A549 (cell line): ENCODE measurements at regions not wholly inside any gene's neighbourhood (a gene's known extent, or its start where the extent isn't known, plus 50 kb on each side); places are given as distances from the start of the nearest gene placed in this dataset.

Source experiments
- ATAC-seq, 2 experiments: fragments of 200-7000 bp in 1 of 2; fragments of >200 bp in 1 of 2; cut with Nextera tagmentation in 1 of 2; cut with Tn5 transposase in 1 of 2; 3 replicates each; pipeline versions ENCODE4 v1.8.0 to v1.9.1; 2018 to 2020; ENCODE audit warnings: mild to moderate bottlenecking in 1 of 2, moderate library complexity in 1 of 2
- CTCF ChIA-PET: fragments of 300-600 bp; sonication (Branson Sonifier 250); formaldehyde crosslinking; extraction: SDS; loops from one replicate; lab custom pipeline; 2021; ENCODE audit warnings: antibody characterized with exemption, inconsistent platforms; lab: Yijun Ruan, JAX
- POLR2A ChIA-PET: fragments of 350-600 bp; formaldehyde crosslinking; extraction: SDS; loops from one replicate; lab custom pipeline; 2021; ENCODE audit warnings: antibody characterized with exemption, inconsistent platforms; lab: Yijun Ruan, JAX
- DNase-seq, 2 experiments: peaks; one replicate each; pipeline versions ENCODE4 v3.0.0 to v3.0.0-alpha.2; 2011 to 2016; ENCODE audit warnings: low read depth in 1 of 2, low spot score in 1 of 2
- FAIRE-seq: peaks from 2 replicates; lab custom pipeline; 2011; peaks lifted over from hg19 to GRCh38; lab: Jason Lieb, UNC
- H3K27ac ChIP-seq, 2 experiments: fragments of >200 bp; sonication (Bioruptor Twin); formaldehyde crosslinking; 3 replicates each; pipeline ENCODE4 v1.5.1; 2016 to 2017
- H3K4me1 ChIP-seq: fragments of >200 bp; sonication (Bioruptor Twin); formaldehyde crosslinking; 3 replicates; pipeline ENCODE4 v1.6.1; 2016
- H3K4me2 ChIP-seq: fragments of >200 bp; sonication (Bioruptor Twin); formaldehyde crosslinking; 3 replicates; pipeline ENCODE4 v1.6.1; 2016
- H3K4me3 ChIP-seq: fragments of >200 bp; sonication (Bioruptor Twin); formaldehyde crosslinking; 3 replicates; pipeline ENCODE4 v1.5.1; 2016
- H3K9me3 ChIP-seq: fragments of >200 bp; sonication (Bioruptor Twin); formaldehyde crosslinking; 3 replicates; pipeline ENCODE4 v1.6.1; 2016
- CTCF ChIP-seq: fragments of >200 bp; sonication (Bioruptor Twin); formaldehyde crosslinking; IDR thresholded peaks from 3 replicates; pipeline ENCODE4 v1.5.1; 2016
- EHF ChIP-seq: fragments of 250-450 bp; sonication (Bioruptor Pico); IDR thresholded peaks from 2 replicates; pipeline ENCODE4 v1.5.0; 2020; ENCODE audit warnings: mild to moderate bottlenecking
- EHMT2 ChIP-seq: fragments of 200-600 bp; sonication (generic); IDR thresholded peaks from 2 replicates; pipeline ENCODE4 v1.6.1; 2016; ENCODE audit warnings: antibody characterized with exemption, low read depth, mild to moderate bottlenecking, moderate library complexity
- EP300 ChIP-seq, 2 experiments: fragments of >200 bp; sonication (Bioruptor Twin); formaldehyde crosslinking; IDR thresholded peaks; 2 replicates in 1 of 2; 3 replicates in 1 of 2; pipeline ENCODE4 v1.6.1; 2016 to 2017
- FOSB ChIP-seq: fragments of 250-450 bp; sonication (Bioruptor Pico); IDR thresholded peaks from 2 replicates; pipeline ENCODE4 v1.5.0; 2020; ENCODE audit warnings: mild to moderate bottlenecking, moderate library complexity
- FOSL2 ChIP-seq, 2 experiments: fragments of 450-650 bp in 1 of 2; fragments of >200 bp in 1 of 2; sonication (Bioruptor Twin) in 1 of 2; formaldehyde crosslinking; IDR thresholded peaks; 2 replicates each; pipeline versions ENCODE4 v1.5.0 to v1.6.1; 2016 to 2020; ENCODE audit warnings: mild to moderate bottlenecking in 1 of 2, moderate library complexity in 1 of 2
- HDAC2 ChIP-seq: fragments of 200-600 bp; sonication (generic); IDR thresholded peaks from 2 replicates; pipeline ENCODE4 v1.6.1; 2016
- HEYL ChIP-seq: fragments of 250-450 bp; sonication (Bioruptor Pico); IDR thresholded peaks from 2 replicates; pipeline ENCODE4 v1.8.0; 2021; ENCODE audit warnings: mild to moderate bottlenecking, moderate library complexity
- KDM1A ChIP-seq: fragments of 200-600 bp; sonication (generic); IDR thresholded peaks from 2 replicates; pipeline ENCODE4 v1.6.1; 2016; ENCODE audit warnings: low read depth, mild to moderate bottlenecking
- KDM5A ChIP-seq: fragments of 200-600 bp; sonication (generic); IDR thresholded peaks from 2 replicates; pipeline ENCODE4 v1.6.1; 2016; ENCODE audit warnings: antibody characterized with exemption, mild to moderate bottlenecking
- MAFK ChIP-seq: fragments of 450-650 bp; IDR thresholded peaks from 2 replicates; pipeline ENCODE4 v1.6.1; 2014; ENCODE audit not compliant: partially characterized antibody
- MYC ChIP-seq: IDR thresholded peaks from 2 replicates; pipeline ENCODE4 v1.6.1; 2012; ENCODE audit warnings: mild to moderate bottlenecking, inconsistent platforms, low read length, improper control_type of control experiment, borderline replicate concordance
- PHF8 ChIP-seq: fragments of 200-600 bp; sonication (generic); IDR thresholded peaks from 2 replicates; pipeline ENCODE4 v1.6.1; 2016; ENCODE audit warnings: low read depth, mild to moderate bottlenecking, antibody characterized with exemption, moderate library complexity, borderline replicate concordance
- RFX5 ChIP-seq: fragments of 450-650 bp; IDR thresholded peaks from 2 replicates; pipeline ENCODE4 v1.7.1; 2014; ENCODE audit warnings: antibody characterized with exemption, mild to moderate bottlenecking, moderate library complexity
- SMC3 ChIP-seq: fragments of >200 bp; sonication (Bioruptor Twin); formaldehyde crosslinking; IDR thresholded peaks from 3 replicates; pipeline ENCODE4 v1.6.1; 2018; ENCODE audit warnings: inconsistent platforms
- ZFP36 ChIP-seq: fragments of 450-650 bp; IDR thresholded peaks from 2 replicates; pipeline ENCODE4 v1.6.1; 2014; ENCODE audit warnings: borderline replicate concordance; ENCODE audit not compliant: partially characterized antibody
- ZNF302 ChIP-seq: fragments of 250-450 bp; sonication (Bioruptor Pico); IDR thresholded peaks from 2 replicates; pipeline ENCODE4 v1.9.0; 2021; ENCODE audit warnings: inconsistent platforms, mild to moderate bottlenecking, moderate library complexity
- WGBS: methylation state at CpG from one replicate; pipeline ENCODE4 v1.1.6; 2017; ENCODE audit errors: missing lambda C conversion rate; 5-methylcytosine and 5-hydroxymethylcytosine counted together
- TF ChIP-seq, protein P1 (sequence below): fragments of 250-450 bp; sonication (Bioruptor Pico); IDR thresholded peaks from 2 replicates; pipeline ENCODE4 v1.5.0; 2020; ENCODE audit warnings: low read depth, mild to moderate bottlenecking, moderate library complexity
- TF ChIP-seq, protein P2 (sequence below): fragments of >200 bp; sonication (Bioruptor Twin); formaldehyde crosslinking; IDR thresholded peaks from 2 replicates; pipeline ENCODE4 v1.6.1; 2016

GRCh38 chr18:78634061-78634696 lies 345.4 kb upstream of the SALL3 start:
- DNase-seq (no peak), ATAC-seq (no peak), FAIRE-seq (no peak)
- H3K27ac ChIP-seq = no peak overlapping the region
- 39% methylated on average over 14 of the region's 20 CpGs for WGBS
- no peak overlapping the region for H3K4me2 ChIP-seq
- ChIA-PET POLR2A (no interaction called here), CTCF (no interaction called here)
- H3K9me3 ChIP-seq = no peaks in the 10 kb centered on the region
- H3K4me1 ChIP-seq = no peaks in the 10 kb centered on the region
- no peak overlapping the region for H3K4me3 ChIP-seq
- no peak for TF ChIP-seq ZFP36
- no peak for TF ChIP-seq MYC

DNA sequence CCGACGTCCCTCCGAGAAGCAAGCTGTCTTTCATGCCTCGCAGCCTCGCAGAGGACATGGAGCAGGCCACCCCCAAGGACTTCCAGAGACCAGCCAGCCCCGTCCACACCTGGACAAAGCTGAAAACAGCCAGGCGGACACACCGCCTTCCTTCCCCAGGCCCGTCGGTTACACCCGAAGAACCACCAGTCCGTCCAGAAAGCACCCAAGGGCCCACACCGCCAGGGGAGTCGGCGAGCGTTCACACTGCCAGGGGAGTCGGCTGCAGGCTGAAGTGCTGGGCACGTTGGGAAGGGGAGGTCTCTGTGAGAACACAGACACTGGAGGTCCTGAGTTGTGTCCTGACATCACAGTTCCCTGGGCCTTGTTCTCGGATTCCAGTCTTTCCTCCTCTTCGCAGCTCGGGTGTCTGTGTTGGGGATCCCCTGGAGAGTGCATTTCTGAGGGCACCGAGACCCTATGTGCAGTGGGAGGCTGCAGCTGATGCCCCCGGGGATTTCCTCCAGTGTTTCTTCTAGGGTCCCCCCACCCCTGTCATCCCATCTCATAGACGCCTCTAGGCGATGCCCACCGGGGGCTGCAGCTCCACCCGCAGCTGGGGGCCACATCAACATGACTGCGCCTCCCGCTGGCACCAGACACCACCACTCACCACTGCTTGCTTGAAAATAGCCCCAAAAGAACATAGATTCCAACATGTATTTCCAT lies 344.4 kb upstream of the SALL3 start:
- ChIA-PET CTCF (no interaction called here), POLR2A (no interaction called here)
- DNase-seq = no peak
- no peaks in the 10 kb centered on the region for H3K4me1 ChIP-seq
- FAIRE-seq = no peak
- no peak for ATAC-seq
- 76% methylated on average over 10 of the region's 29 CpGs for WGBS
- H3K4me3 ChIP-seq = no peak overlapping the region
- H3K9me3 ChIP-seq = no peaks in the 10 kb centered on the region
- TF ChIP-seq ZNF302 (CRISPR knock-in tag) (no peak), MAFK (no peak), EHF (no peak), FOSB (CRISPR knock-in tag) (no peak), KDM1A (no peak)
- TF ChIP-seq, all 56 proteins: peak for 0
- H3K27ac ChIP-seq = no peak overlapping the region
- no peak overlapping the region for H3K4me2 ChIP-seq

DNA sequence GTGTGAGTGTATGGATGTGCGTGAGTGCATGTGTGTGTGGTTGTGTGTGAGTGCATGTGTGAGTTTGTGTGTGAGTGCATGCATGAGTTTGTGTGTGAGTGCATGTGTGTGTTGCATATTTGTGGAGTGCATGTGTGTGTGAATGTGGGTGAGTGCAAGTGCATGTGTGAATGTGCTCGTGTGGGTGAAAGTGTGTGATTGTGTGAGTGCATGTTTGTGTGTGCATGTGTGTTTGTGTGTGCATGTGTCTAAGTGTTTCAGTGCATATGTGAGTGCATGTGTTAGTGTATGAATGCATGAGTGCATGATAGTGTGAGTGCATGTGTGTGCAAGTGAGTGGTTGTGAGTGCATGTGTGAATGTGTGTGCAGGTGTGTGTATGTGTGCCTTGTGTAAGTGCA lies 343.4 kb upstream of the SALL3 start:
- Histone ChIP-seq H3K4me1 (no peaks in the 10 kb centered on the region), H3K9me3 (no peaks in the 10 kb centered on the region), H3K4me2 (no peak overlapping the region), H3K27ac (no peak overlapping the region), H3K4me3 (no peak overlapping the region)
- ATAC-seq = no peak
- no peak for DNase-seq
- ChIA-PET CTCF (no interaction called here), POLR2A (no interaction called here)
- TF ChIP-seq EHMT2 (no peak), KDM1A (no peak), RFX5 (no peak), FOSB (CRISPR knock-in tag) (no peak)
- WGBS = 43% methylated on average over 2 of the region's 2 CpGs
- FAIRE-seq = no peak

GRCh38 chr18:78637442-78638402 lies 341.9 kb upstream of the SALL3 start:
- TF ChIP-seq RFX5 = no peak
- TF ChIP-seq, protein P1, sequence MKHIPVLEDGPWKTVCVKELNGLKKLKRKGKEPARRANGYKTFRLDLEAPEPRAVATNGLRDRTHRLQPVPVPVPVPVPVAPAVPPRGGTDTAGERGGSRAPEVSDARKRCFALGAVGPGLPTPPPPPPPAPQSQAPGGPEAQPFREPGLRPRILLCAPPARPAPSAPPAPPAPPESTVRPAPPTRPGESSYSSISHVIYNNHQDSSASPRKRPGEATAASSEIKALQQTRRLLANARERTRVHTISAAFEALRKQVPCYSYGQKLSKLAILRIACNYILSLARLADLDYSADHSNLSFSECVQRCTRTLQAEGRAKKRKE (CRISPR knock-in tag) = no peak
- no peak for TF ChIP-seq SMC3
- TF ChIP-seq CTCF = no peak
- TF ChIP-seq, protein P2, sequence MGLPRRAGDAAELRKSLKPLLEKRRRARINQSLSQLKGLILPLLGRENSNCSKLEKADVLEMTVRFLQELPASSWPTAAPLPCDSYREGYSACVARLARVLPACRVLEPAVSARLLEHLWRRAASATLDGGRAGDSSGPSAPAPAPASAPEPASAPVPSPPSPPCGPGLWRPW = no peak
- no peak for TF ChIP-seq PHF8
- TF ChIP-seq KDM5A = no peak
- no peak for TF ChIP-seq FOSL2 (IDR thresholded peaks at IDR 0.05)
- no peak for TF ChIP-seq FOSL2 (CRISPR knock-in tag; IDR thresholded peaks at IDR 0.05)
- no peak for TF ChIP-seq EP300 (IDR thresholded peaks at IDR 0.05)
- TF ChIP-seq HDAC2 = no peak
- no peak for TF ChIP-seq HEYL (CRISPR knock-in tag)
- Histone ChIP-seq H3K4me2 (no peak overlapping the region), H3K27ac (no peak overlapping the region), H3K9me3 (no peaks in the 10 kb centered on the region), H3K4me1 (no peaks in the 10 kb centered on the region), H3K4me3 (no peak overlapping the region)
- CTCF ChIA-PET = no interaction called here
- WGBS = 71% methylated on average over 28 of the region's 70 CpGs
- DNase-seq (no peak), ATAC-seq (no peak), FAIRE-seq (no peak)
- POLR2A ChIA-PET = no interaction called here
